ENCODE measurements at regions not wholly inside any gene's neighbourhood (a gene's known extent, or its start where the extent isn't known, plus 50 kb on each side); places are given as distances from the start of the nearest gene placed in this dataset.

GRCh38 chr15:35293353-35294130, 208.4 kb upstream of the NANOGP8 start:
- Histone ChIP-seq H3K27ac (peak overlapping the region in 2 of 4 donors; percentile 18 to 48), H3K4me1 (peaks cover 5 to 34% (median 13%) of the 10 kb centered on the region in 4 donors), H3K36me3 (no peaks in the 10 kb centered on the region), H3K4me3 (no peak overlapping the region), H3K9me3 (no peaks in the 10 kb centered on the region), H3K27me3 (no peaks in the 10 kb centered on the region)
- in situ Hi-C loops (cut with MboI; ENCODE audit: low pct_ligation_motif_present in 1 of 4, low pct_unique_long_range_greater_than_20kb in 1 of 4, low sequenced_read_pairs in 3 of 4), result loop anchor here in 3 of 4 donors (25.0 kb wide), 1 partner anchor 144 kb away; no protein-coding TSS in a partner anchor
- TF ChIP-seq POLR2A (IDR thresholded peaks at IDR 0.05) (no peak), CTCF (IDR thresholded peaks at IDR 0.05) (peak in 4 of 5 experiments; percentile 23 to 49 (median 36)), EP300 (IDR thresholded peaks at IDR 0.05; ENCODE audit: low read depth) (no peak), POLR2AphosphoS5 (IDR thresholded peaks at IDR 0.05) (no peak)
- WGBS, 2 donors (ENCODE audit: low coverage in 1 of 2), result 61 to 67% methylated on average over 4 of the region's 4 CpGs
- intact Hi-C loops (cut with DNase I; ENCODE audit: low total_unique reads), result no loop called here
- no peak for DNase-seq

GRCh38 chr15:35290301-35290721, 205.2 kb upstream of the NANOGP8 start:
- no peak for TF ChIP-seq POLR2A (IDR thresholded peaks at IDR 0.05)
- peak in 1 of 3 donors; percentile 52 for TF ChIP-seq POLR2AphosphoS5 (IDR thresholded peaks at IDR 0.05)
- Histone ChIP-seq H3K36me3 (no peaks in the 10 kb centered on the region), H3K27ac (peak overlapping the region in 3 of 4 donors; percentile 32 to 38 (median 32)), H3K4me1 (peaks cover 5 to 34% (median 13%) of the 10 kb centered on the region in 4 donors), H3K4me3 (no peak overlapping the region), H3K27me3 (no peaks in the 10 kb centered on the region), H3K9me3 (no peaks in the 10 kb centered on the region)
- 51 to 67% methylated on average over 1 to 5 of the region's 5 CpGs for WGBS, 2 donors (ENCODE audit: low coverage in 1 of 2)
- peak; percentile 19 for DNase-seq
- intact Hi-C loops (cut with DNase I; ENCODE audit: low total_unique reads) (no loop called here), in situ Hi-C loops (cut with MboI; ENCODE audit: low pct_ligation_motif_present in 1 of 4, low pct_unique_long_range_greater_than_20kb in 1 of 4, low sequenced_read_pairs in 3 of 4) (loop anchor here in 3 of 4 donors (25.0 kb wide), 1 partner anchor 147 kb away; no protein-coding TSS in a partner anchor)

GRCh38 chr15:35289024-35289617, 204.0 kb upstream of the NANOGP8 start:
- no peaks in the 10 kb centered on the region for H3K36me3 ChIP-seq
- DNase-seq, result no peak
- no peak overlapping the region for H3K27ac ChIP-seq
- H3K4me3 ChIP-seq, result no peak overlapping the region
- peaks cover 5 to 34% (median 13%) of the 10 kb centered on the region in 4 donors for H3K4me1 ChIP-seq
- in situ Hi-C loops (cut with MboI; ENCODE audit: low pct_ligation_motif_present in 1 of 4, low pct_unique_long_range_greater_than_20kb in 1 of 4, low sequenced_read_pairs in 3 of 4) (loop anchor here (10.0 to 25.0 kb wide), 2 partner anchors 148 to 156 kb away; no protein-coding TSS in a partner anchor), intact Hi-C loops (cut with DNase I; ENCODE audit: low total_unique reads) (no loop called here)
- WGBS, 2 donors (ENCODE audit: low coverage in 1 of 2), result 13 to 20% methylated on average over 3 of the region's 3 CpGs
- H3K27me3 ChIP-seq, result no peaks in the 10 kb centered on the region
- H3K9me3 ChIP-seq, result no peaks in the 10 kb centered on the region
- TF ChIP-seq POLR2A (IDR thresholded peaks at IDR 0.05) (no peak), CTCF (IDR thresholded peaks at IDR 0.05) (peak; percentile 64 to 77 (median 74))

GRCh38 chr15:35288580-35288979, 203.5 kb upstream of the NANOGP8 start:
- H3K4me1 ChIP-seq, result peaks cover 5 to 34% (median 13%) of the 10 kb centered on the region in 4 donors
- intact Hi-C loops (cut with DNase I; ENCODE audit: low total_unique reads), result no loop called here
- 94 to 100% methylated on average over 3 of the region's 3 CpGs for WGBS, 2 donors (ENCODE audit: low coverage in 1 of 2)
- H3K27ac ChIP-seq, result no peak overlapping the region
- in situ Hi-C loops (cut with MboI; ENCODE audit: low pct_ligation_motif_present in 1 of 4, low pct_unique_long_range_greater_than_20kb in 1 of 4, low sequenced_read_pairs in 3 of 4), result loop anchor here (10.0 to 25.0 kb wide), 2 partner anchors 149 to 156 kb away; no protein-coding TSS in a partner anchor
- TF ChIP-seq CTCF (IDR thresholded peaks at IDR 0.05) (no peak), POLR2AphosphoS5 (IDR thresholded peaks at IDR 0.05) (no peak), EP300 (IDR thresholded peaks at IDR 0.05; ENCODE audit: low read depth) (no peak), POLR2A (IDR thresholded peaks at IDR 0.05) (no peak)
- no peaks in the 10 kb centered on the region for H3K9me3 ChIP-seq
- no peaks in the 10 kb centered on the region for H3K27me3 ChIP-seq
- no peak overlapping the region for H3K4me3 ChIP-seq
- DNase-seq, result no peak
- H3K36me3 ChIP-seq, result no peaks in the 10 kb centered on the region
